Kasumi-1 (cell line): ENCODE measurements at regions not wholly inside any gene's neighbourhood (a gene's known extent, or its start where the extent isn't known, plus 50 kb on each side); places are given as distances from the start of the nearest gene placed in this dataset.

ENCODE experiments used
- DNase-seq, 2 experiments: peaks; one replicate each; lab custom pipeline; 2025; lab: John Stamatoyannopoulos, UW

DNA sequence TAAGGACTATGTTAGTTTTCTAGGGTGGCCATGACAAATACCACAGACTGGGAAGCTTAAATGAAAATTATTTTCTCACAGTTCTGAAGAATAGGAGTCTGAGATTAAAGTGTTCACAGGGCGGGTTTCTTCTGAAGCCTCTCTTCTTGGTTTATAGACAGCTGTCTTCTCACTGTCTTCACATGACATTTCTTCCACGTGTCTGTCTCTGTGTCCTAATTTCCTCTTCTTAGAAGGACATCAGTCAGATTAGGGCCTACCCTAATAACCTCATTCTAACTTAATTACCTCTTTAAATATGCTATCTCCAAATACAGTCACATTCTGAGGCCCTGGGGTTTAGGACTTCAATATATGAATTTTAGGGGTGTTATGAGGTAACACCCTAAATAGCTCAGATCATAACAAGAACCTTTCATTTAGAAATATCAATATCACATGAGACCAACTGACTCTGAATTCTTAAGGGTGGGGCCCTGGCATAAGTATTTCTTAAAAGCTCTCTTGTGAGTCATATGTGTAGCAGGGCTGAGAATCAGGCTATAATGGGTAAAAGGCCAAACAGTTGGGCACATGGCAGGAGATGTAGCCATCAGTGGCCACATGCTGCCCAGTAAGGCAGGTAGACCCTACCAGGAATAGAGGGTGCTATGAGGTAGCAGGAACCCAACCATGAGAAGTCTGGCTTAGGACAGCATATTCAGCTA lies 62.0 kb upstream of the TENT5A start:
- no peak for DNase-seq

GRCh38 chr6:81813305-81813704 lies 60.8 kb upstream of the TENT5A start:
- no peak for DNase-seq

DNA sequence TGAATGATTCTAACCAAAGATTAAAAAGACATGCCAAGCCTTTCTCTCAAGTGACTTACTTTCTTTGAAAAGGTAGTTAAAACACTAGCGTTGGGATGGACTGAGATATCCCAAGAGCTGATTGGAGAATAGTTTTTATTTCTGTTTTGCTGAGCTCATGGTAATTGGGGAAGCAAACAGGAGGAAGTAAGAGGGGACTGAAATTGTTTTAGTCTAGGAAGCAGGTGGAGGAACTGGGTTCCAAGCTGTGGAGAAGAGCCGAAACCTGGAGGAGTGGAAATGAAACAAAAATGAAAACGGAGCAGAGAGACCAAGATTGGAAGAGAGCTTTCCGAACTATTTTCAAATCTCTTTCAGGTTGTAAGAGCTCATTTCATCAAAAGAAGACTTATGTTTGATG lies 59.9 kb upstream of the TENT5A start:
- peak; percentile 69 to 76 for DNase-seq

- DNase-seq: peak; percentile 87 to 93
These were observed 56.5 kb upstream of the TENT5A start for GRCh38 chr6:81808851-81809570.

DNA sequence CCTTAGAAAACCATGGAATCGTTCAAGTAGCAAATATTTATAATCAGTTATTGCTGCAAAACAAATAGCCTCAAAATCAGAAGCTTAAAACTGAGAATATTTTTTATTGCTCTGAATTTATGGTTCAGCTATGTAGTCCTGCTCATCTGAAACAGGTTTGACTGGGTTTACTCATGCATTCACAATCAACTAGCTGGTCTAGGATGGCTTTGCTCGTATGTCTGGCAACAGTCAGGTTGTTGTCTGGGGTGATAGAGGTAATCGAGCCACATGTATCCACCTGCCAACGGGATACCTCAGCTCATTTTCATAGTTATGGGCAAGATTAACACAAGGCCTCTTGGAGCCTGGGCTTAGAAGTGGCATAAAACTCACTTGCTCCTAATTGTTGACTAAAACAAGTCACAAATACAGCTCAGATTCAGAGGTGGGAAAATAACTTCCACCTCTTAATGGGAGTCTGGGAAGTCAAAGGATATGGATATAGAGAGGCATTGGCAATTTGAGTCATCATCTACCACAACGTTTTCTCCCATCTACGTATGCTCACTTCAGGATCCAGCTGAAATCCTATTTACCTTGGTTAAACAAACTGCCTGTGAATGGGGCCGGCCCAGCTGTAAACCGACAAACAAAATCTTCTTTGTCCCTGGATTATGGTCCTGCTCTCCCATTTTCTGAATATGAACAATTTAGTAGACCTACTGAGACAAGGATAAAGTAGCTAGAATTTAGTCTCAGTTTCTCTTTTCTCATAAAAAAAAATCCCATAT lies 54.5 kb upstream of the TENT5A start:
- DNase-seq: no peak

- no peak for DNase-seq
These were observed 49.9 kb upstream of the TENT5A start for GRCh38 chr6:81802356-81802755.
